PC-9 (cell line): ENCODE measurements at regions not wholly inside any gene's neighbourhood (a gene's known extent, or its start where the extent isn't known, plus 50 kb on each side); places are given as distances from the start of the nearest gene placed in this dataset.

ENCODE experiments used
- EZH2 ChIP-seq: fragments of 200-600 bp; sonication (generic); IDR thresholded peaks from 2 replicates; pipeline ENCODE4 v1.8.0; 2017; ENCODE audit warnings: antibody characterized with exemption, low read depth
- TF ChIP-seq, protein P1 (sequence below): fragments of 200-600 bp; sonication (generic); conservative IDR thresholded peaks from 2 replicates; pipeline ENCODE4 v1.6.1; 2017; ENCODE audit warnings: mixed run types, antibody characterized with exemption, mild to moderate bottlenecking, moderate library complexity

DNA sequence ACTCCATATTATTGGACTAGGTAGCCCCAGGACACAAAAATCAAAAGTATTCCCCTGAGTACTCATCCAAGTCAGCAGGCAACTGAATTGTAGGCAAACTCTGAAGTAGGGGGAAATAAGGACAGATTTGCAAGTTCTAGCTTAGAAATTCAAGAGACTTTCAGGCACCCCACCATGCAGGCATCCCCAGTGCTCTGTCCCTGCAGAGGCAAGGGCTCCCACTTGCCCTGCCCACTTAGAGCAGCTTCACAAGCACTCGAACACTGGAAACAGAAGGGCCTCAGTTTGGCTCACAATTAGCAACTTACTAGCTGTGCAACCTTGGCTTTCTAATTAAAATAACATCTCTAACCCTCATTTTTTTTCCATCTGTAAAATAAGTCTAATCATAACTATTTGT, 209.2 kb downstream of the C7orf25 start:
- TF ChIP-seq EZH2: no peak
- TF ChIP-seq, protein P1, sequence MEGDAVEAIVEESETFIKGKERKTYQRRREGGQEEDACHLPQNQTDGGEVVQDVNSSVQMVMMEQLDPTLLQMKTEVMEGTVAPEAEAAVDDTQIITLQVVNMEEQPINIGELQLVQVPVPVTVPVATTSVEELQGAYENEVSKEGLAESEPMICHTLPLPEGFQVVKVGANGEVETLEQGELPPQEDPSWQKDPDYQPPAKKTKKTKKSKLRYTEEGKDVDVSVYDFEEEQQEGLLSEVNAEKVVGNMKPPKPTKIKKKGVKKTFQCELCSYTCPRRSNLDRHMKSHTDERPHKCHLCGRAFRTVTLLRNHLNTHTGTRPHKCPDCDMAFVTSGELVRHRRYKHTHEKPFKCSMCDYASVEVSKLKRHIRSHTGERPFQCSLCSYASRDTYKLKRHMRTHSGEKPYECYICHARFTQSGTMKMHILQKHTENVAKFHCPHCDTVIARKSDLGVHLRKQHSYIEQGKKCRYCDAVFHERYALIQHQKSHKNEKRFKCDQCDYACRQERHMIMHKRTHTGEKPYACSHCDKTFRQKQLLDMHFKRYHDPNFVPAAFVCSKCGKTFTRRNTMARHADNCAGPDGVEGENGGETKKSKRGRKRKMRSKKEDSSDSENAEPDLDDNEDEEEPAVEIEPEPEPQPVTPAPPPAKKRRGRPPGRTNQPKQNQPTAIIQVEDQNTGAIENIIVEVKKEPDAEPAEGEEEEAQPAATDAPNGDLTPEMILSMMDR: no peak
